SU-DHL-6 (cell line): ENCODE measurements at regions not wholly inside any gene's neighbourhood (a gene's known extent, or its start where the extent isn't known, plus 50 kb on each side); places are given as distances from the start of the nearest gene placed in this dataset.
"Not testable (repeated sequence)": the region's sequence is repeated elsewhere in the genome, so short reads cannot be mapped to it uniquely, and the experiment has no call there.

Source experiments
- H2AFZ ChIP-seq: fragments of 200-600 bp; sonication (generic); 2 replicates; pipeline ENCODE4 v1.6.1; 2014; ENCODE audit warnings: low read depth, mild to moderate bottlenecking, moderate library complexity, mixed read lengths, antibody characterized with exemption, low read length; ENCODE audit not compliant: severe bottlenecking
- H3F3A ChIP-seq: fragments of 200-600 bp; shearing (Covaris generic); 2 replicates; pipeline ENCODE4 v1.6.0; 2016; ENCODE audit warnings: antibody characterized with exemption, mild to moderate bottlenecking; ENCODE audit not compliant: insufficient read depth
- H3K27ac ChIP-seq: fragments of 200-600 bp; sonication (generic); 2 replicates; pipeline ENCODE4 v1.5.1; 2016; ENCODE audit warnings: low read depth, mild to moderate bottlenecking, low read length, moderate library complexity, mixed read lengths
- H3K27me3 ChIP-seq: fragments of 200-600 bp; sonication (generic), shearing (Covaris generic); 2 replicates; pipeline ENCODE4 v1.6.0; 2014; ENCODE audit warnings: mild to moderate bottlenecking, low read length
- H3K36me3 ChIP-seq: fragments of 200-600 bp; sonication (generic); 2 replicates; pipeline ENCODE4 v1.6.1; 2014; ENCODE audit warnings: mild to moderate bottlenecking, low read length, mixed read lengths
- H3K4me2 ChIP-seq: fragments of 300-600, 200-600 bp; shearing (Covaris generic), sonication (generic); 2 replicates; pipeline ENCODE4 v1.6.0; 2014; ENCODE audit warnings: low read length, low read depth, mild to moderate bottlenecking; ENCODE audit not compliant: poor library complexity, severe bottlenecking
- H3K4me3 ChIP-seq: fragments of 200-600 bp; sonication (generic); 2 replicates; pipeline ENCODE4 v1.5.1; 2014; ENCODE audit warnings: antibody characterized with exemption, low read length, mild to moderate bottlenecking, mixed read lengths; ENCODE audit not compliant: insufficient read depth, poor library complexity, severe bottlenecking
- H3K79me2 ChIP-seq: fragments of 200-600 bp; sonication (generic); 2 replicates; pipeline ENCODE4 v1.6.1; 2014; ENCODE audit warnings: mild to moderate bottlenecking, low read length, moderate library complexity; ENCODE audit not compliant: insufficient read depth
- H3K9ac ChIP-seq: fragments of 200-600 bp; sonication (generic); 2 replicates; pipeline ENCODE4 v1.7.0; 2014; ENCODE audit warnings: mild to moderate bottlenecking, low read length
- H3K9me2 ChIP-seq: fragments of 200-600 bp; sonication (generic); replicated peaks from 2 replicates; pipeline ENCODE4 v1.6.1; 2014; ENCODE audit warnings: low read length; ENCODE audit not compliant: insufficient read depth
- H3K9me3 ChIP-seq: fragments of 200-600 bp; sonication (generic); 2 replicates; pipeline ENCODE4 v1.6.1; 2014; ENCODE audit warnings: low read length, mixed read lengths; ENCODE audit not compliant: insufficient read depth
- H4K20me1 ChIP-seq: fragments of 200-600 bp; sonication (generic); 2 replicates; pipeline ENCODE4 v1.6.1; 2014; ENCODE audit warnings: low read depth, mild to moderate bottlenecking, antibody characterized with exemption, low read length, moderate library complexity, mixed read lengths
- CTCF ChIP-seq: fragments of 200-600 bp; sonication (generic); IDR thresholded peaks from one replicate; pipeline ENCODE4 v1.5.1; 2017; ENCODE audit warnings: antibody characterized with exemption, mild to moderate bottlenecking, low read length, moderate library complexity; ENCODE audit not compliant: insufficient read depth, poor library complexity, severe bottlenecking
- EZH2phosphoT487 ChIP-seq: fragments of 200-600 bp; sonication (generic), shearing (Covaris generic); conservative IDR thresholded peaks from 2 replicates; pipeline ENCODE4 v1.6.1; 2018; ENCODE audit warnings: mild to moderate bottlenecking, antibody characterized with exemption, low read length, moderate library complexity, mixed read lengths

- no peak overlapping the region for H3K27ac ChIP-seq
- no peaks in the 10 kb centered on the region for H3K27me3 ChIP-seq
- no peaks in the 10 kb centered on the region for H3K9me2 ChIP-seq
- no peaks in the 10 kb centered on the region for H3K9me3 ChIP-seq
- H3F3A ChIP-seq: no peaks in the 10 kb centered on the region
- TF ChIP-seq EZH2phosphoT487: no peak
- no peak for TF ChIP-seq CTCF
- no peak overlapping the region for H3K4me2 ChIP-seq
- no peaks in the 10 kb centered on the region for H4K20me1 ChIP-seq
- H3K36me3 ChIP-seq: no peaks in the 10 kb centered on the region
- no peak overlapping the region for H3K4me3 ChIP-seq
- H3K79me2 ChIP-seq: no peaks in the 10 kb centered on the region
- H3K9ac ChIP-seq: no peak overlapping the region
- no peak overlapping the region for H2AFZ ChIP-seq
These were observed 2304.0 kb downstream of the ARAP2 start for GRCh38 chr4:33940281-33940680.

- Histone ChIP-seq H3K27me3 (no peaks in the 10 kb centered on the region), H3K36me3 (no peaks in the 10 kb centered on the region), H4K20me1 (no peaks in the 10 kb centered on the region), H3F3A (no peaks in the 10 kb centered on the region), H3K4me3 (no peak overlapping the region), H3K9ac (no peak overlapping the region), H3K27ac (no peak overlapping the region), H2AFZ (no peak overlapping the region), H3K79me2 (no peaks in the 10 kb centered on the region), H3K4me2 (no peak overlapping the region), H3K9me3 (no peaks in the 10 kb centered on the region), H3K9me2 (no peaks in the 10 kb centered on the region)
- TF ChIP-seq CTCF: no peak
- no peak for TF ChIP-seq EZH2phosphoT487
These were observed 2302.5 kb downstream of the ARAP2 start for GRCh38 chr4:33941854-33942253.

GRCh38 chr4:33948921-33949320 is 2295.4 kb downstream of the ARAP2 start:
- Histone ChIP-seq H3K9me3 (no peaks in the 10 kb centered on the region), H3K4me2 (no peak overlapping the region), H3K9me2 (no peaks in the 10 kb centered on the region), H4K20me1 (no peaks in the 10 kb centered on the region), H3K36me3 (no peaks in the 10 kb centered on the region), H3F3A (no peaks in the 10 kb centered on the region), H3K79me2 (no peaks in the 10 kb centered on the region), H3K27ac (no peak overlapping the region), H3K9ac (no peak overlapping the region), H2AFZ (no peak overlapping the region), H3K4me3 (no peak overlapping the region), H3K27me3 (no peaks in the 10 kb centered on the region)
- no peak for TF ChIP-seq EZH2phosphoT487
- no peak for TF ChIP-seq CTCF

- H4K20me1 ChIP-seq, H3F3A ChIP-seq, H3K9ac ChIP-seq, H3K9me3 ChIP-seq, H3K27ac ChIP-seq, H3K4me2 ChIP-seq, H3K4me3 ChIP-seq, H3K36me3 ChIP-seq, H3K27me3 ChIP-seq, H2AFZ ChIP-seq, H3K9me2 ChIP-seq, H3K79me2 ChIP-seq: not testable (repeated sequence)
These were observed 2290.5 kb downstream of the ARAP2 start for GRCh38 chr4:33953848-33954247.
